Vagina (tissue), 2 donors: ENCODE measurements at regions not wholly inside any gene's neighbourhood (a gene's known extent, or its start where the extent isn't known, plus 50 kb on each side); places are given as distances from the start of the nearest gene placed in this dataset.
A peak's percentile ranks its signal among the peaks of the same experiment; 100 is the strongest.
"Not testable (repeated sequence)": the region's sequence is repeated elsewhere in the genome, so short reads cannot be mapped to it uniquely, and the experiment has no call there.

Experiments
- DNase-seq, 2 donors: peaks; one replicate each; pipeline ENCODE4 v3.0.0-alpha.2; 2017; ENCODE audit errors: extremely low spot score in 2 of 2
- H3K27ac ChIP-seq: fragments of 200-600 bp; sonication (generic); one replicate; pipeline ENCODE4 v1.5.1; 2019
- H3K27me3 ChIP-seq: fragments of 200-600 bp; sonication (generic); one replicate; pipeline ENCODE4 v1.5.1; 2019
- H3K36me3 ChIP-seq, 2 donors: fragments of 200-600 bp; sonication (generic); one replicate each; pipeline ENCODE4 v1.5.1; 2017 to 2019
- H3K4me1 ChIP-seq: fragments of 200-600 bp; sonication (generic); one replicate; pipeline ENCODE4 v1.5.1; 2019
- H3K4me3 ChIP-seq, 2 donors: fragments of 200-600 bp; sonication (generic); 1 replicate in 1 of 2; 2 replicates in 1 of 2; pipeline ENCODE4 v1.5.1; 2016 to 2019
- H3K9me3 ChIP-seq: fragments of 200-600 bp; sonication (generic); one replicate; pipeline ENCODE4 v1.5.1; 2019
- POLR2A ChIP-seq, 2 donors: fragments of 450-650 bp; IDR thresholded peaks; one replicate each; pipeline ENCODE4 v1.6.1; 2017; ENCODE audit warnings: antibody characterized with exemption in 2 of 2, mild to moderate bottlenecking in 2 of 2, moderate library complexity in 2 of 2
- POLR2AphosphoS5 ChIP-seq, 2 donors: sonication (generic); formaldehyde crosslinking; IDR thresholded peaks; one replicate each; pipeline ENCODE4 v1.9.0; 2017; ENCODE audit warnings: antibody characterized with exemption in 2 of 2, mild to moderate bottlenecking in 2 of 2, low read depth in 1 of 2; ENCODE audit not compliant: insufficient read depth in 1 of 2
- intact Hi-C: fragments of 100-400 bp; cut with DNase I; formaldehyde crosslinking; loops from one replicate; pipeline ENCODE4 v1.15.1; 2023
- TF ChIP-seq, protein P1 (sequence below), 3 experiments: fragments of 450-650 bp in 2 of 3; fragments of 200-600 bp in 1 of 3; sonication (generic) in 1 of 3; IDR thresholded peaks; one replicate each; pipeline ENCODE4 v1.5.1; 2017 to 2019; ENCODE audit warnings: antibody characterized with exemption in 3 of 3, mild to moderate bottlenecking in 2 of 3, moderate library complexity in 2 of 3

DNA sequence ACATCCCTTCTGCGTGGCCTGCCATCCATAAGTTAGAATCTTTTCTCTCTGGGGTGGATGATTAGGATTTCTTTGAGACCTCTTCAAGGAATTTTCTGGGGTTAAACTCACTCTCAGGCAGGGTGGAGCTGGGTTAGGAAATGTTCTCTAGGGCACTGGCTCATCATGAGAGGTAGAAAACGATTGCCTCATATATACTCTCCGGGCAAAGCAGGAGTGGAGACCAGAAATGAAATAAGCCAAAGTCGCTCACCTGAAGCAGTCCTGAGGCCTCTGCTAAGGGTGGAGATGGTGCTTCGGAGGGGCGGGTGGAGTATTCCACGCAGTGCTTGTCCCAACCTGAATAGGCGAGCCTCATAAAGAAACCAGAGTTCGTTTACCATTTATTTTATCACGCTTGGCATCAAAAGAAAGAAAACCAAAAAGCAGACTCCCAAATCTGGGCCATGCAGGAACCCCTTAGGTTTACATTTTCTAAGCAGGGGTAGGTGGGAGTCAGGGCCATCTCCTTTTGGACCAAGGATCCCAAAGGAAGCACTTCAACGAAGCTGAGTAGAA lies 249.3 kb upstream of the MEIS1 start:
- intact Hi-C loops: no loop called here
- TF ChIP-seq POLR2A (IDR thresholded peaks at IDR 0.05) (no peak), POLR2AphosphoS5 (IDR thresholded peaks at IDR 0.05; ENCODE audit: insufficient read depth in 1 of 2, low read depth in 1 of 2) (peak in 1 of 2 donors; percentile 38)
- H3K27me3 ChIP-seq: no peaks in the 10 kb centered on the region
- no peak overlapping the region for H3K27ac ChIP-seq
- no peaks in the 10 kb centered on the region for H3K9me3 ChIP-seq
- DNase-seq: no peak
- no peak overlapping the region for H3K4me3 ChIP-seq
- peaks cover 4% of the 10 kb centered on the region for H3K4me1 ChIP-seq
- no peaks in the 10 kb centered on the region for H3K36me3 ChIP-seq

DNA sequence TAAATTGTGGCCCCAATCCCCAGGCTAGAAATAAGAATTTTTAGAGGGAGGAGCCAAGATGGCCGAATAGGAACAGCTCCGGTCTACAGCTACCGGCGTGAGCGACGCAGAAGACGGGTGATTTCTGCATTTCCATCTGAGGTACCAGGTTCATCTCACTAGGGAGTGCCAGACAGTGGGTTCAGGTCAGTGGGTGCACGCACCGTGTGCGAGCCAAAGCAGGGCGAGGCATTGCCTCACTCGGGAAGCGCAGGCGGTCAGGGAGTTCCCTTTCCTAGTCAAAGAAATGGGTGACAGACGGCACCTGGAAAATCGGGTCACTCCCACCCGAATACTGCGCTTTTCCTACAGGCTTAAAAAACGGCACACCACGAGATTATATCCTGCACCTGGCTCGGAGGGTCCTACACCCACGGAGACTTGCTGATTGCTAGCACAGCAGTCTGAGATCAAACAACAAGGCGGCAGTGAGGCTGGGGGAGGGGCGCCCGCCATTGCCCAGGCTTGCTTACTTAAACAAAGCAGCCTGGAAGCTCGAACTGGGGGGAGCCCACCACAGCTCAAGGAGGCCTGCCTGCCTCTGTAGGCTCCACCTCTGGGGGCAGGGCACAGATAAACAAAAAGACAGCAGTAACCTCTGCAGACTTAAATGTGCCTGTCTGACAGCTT lies 257.7 kb upstream of the MEIS1 start:
- H3K4me1 ChIP-seq, H3K27me3 ChIP-seq, H3K36me3 ChIP-seq, DNase-seq, H3K4me3 ChIP-seq, H3K27ac ChIP-seq, intact Hi-C loops, H3K9me3 ChIP-seq: not testable (repeated sequence)

DNA sequence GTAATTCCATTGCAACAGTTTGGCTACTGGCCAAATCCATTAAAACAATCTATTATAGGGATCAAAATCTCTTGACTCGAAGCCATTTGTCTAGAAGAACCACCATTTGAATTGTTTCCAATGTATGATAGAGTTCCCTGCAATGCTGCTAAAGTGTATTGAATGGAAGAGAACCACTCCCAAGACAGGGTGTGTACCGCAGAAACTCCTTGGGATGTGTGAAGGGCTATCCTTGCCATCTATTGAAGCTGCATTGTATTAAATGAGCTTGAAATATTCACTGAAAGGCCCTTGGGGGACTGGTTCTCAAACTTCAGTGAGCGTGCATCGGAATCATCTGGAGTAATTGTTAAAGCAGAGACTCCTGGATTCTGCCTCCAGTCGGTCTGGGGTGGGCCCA lies 260.4 kb upstream of the MEIS1 start:
- H3K27ac ChIP-seq: no peak overlapping the region
- intact Hi-C loops: loop anchor here (5.0 kb wide), 1 partner anchor 1868 kb away; no protein-coding TSS in a partner anchor
- no peak overlapping the region for H3K4me3 ChIP-seq
- no peaks in the 10 kb centered on the region for H3K36me3 ChIP-seq
- no peak for DNase-seq
- no peaks in the 10 kb centered on the region for H3K9me3 ChIP-seq
- TF ChIP-seq, protein P1, sequence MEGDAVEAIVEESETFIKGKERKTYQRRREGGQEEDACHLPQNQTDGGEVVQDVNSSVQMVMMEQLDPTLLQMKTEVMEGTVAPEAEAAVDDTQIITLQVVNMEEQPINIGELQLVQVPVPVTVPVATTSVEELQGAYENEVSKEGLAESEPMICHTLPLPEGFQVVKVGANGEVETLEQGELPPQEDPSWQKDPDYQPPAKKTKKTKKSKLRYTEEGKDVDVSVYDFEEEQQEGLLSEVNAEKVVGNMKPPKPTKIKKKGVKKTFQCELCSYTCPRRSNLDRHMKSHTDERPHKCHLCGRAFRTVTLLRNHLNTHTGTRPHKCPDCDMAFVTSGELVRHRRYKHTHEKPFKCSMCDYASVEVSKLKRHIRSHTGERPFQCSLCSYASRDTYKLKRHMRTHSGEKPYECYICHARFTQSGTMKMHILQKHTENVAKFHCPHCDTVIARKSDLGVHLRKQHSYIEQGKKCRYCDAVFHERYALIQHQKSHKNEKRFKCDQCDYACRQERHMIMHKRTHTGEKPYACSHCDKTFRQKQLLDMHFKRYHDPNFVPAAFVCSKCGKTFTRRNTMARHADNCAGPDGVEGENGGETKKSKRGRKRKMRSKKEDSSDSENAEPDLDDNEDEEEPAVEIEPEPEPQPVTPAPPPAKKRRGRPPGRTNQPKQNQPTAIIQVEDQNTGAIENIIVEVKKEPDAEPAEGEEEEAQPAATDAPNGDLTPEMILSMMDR (IDR thresholded peaks at IDR 0.05): no peak
- TF ChIP-seq POLR2A (IDR thresholded peaks at IDR 0.05) (no peak), POLR2AphosphoS5 (IDR thresholded peaks at IDR 0.05; ENCODE audit: insufficient read depth in 1 of 2, low read depth in 1 of 2) (no peak)
- no peaks in the 10 kb centered on the region for H3K27me3 ChIP-seq
- peaks cover 17% of the 10 kb centered on the region for H3K4me1 ChIP-seq

DNA sequence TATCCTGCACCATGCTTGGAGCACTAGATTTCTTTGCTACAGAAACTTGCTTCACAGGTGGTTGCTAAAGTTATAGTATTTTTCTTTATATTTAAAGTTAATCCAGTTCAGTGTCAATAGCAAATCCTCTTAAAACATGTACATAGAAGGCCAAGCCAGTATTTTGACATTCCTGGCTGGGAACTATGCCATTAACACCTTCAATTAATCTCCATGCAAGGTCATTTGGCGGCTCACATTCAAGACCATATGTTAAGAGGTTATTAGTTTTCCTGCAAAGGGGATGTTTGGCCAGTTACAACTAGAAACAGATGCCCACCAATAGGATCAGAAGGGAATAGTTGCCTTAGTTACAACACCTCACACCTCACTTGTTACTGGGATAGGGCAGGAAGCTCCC lies 261.3 kb upstream of the MEIS1 start:
- Histone ChIP-seq H3K36me3 (no peaks in the 10 kb centered on the region), H3K4me1 (peaks cover 17% of the 10 kb centered on the region), H3K4me3 (no peak overlapping the region), H3K27me3 (no peaks in the 10 kb centered on the region), H3K27ac (no peak overlapping the region), H3K9me3 (no peaks in the 10 kb centered on the region)
- intact Hi-C loops: loop anchor here (5.0 kb wide), 1 partner anchor 1869 kb away; no protein-coding TSS in a partner anchor
- no peak for DNase-seq
- no peak for TF ChIP-seq POLR2A (IDR thresholded peaks at IDR 0.05)
- no peak for TF ChIP-seq POLR2AphosphoS5 (IDR thresholded peaks at IDR 0.05; ENCODE audit: insufficient read depth in 1 of 2, low read depth in 1 of 2)
- TF ChIP-seq, protein P1 (IDR thresholded peaks at IDR 0.05): no peak

DNA sequence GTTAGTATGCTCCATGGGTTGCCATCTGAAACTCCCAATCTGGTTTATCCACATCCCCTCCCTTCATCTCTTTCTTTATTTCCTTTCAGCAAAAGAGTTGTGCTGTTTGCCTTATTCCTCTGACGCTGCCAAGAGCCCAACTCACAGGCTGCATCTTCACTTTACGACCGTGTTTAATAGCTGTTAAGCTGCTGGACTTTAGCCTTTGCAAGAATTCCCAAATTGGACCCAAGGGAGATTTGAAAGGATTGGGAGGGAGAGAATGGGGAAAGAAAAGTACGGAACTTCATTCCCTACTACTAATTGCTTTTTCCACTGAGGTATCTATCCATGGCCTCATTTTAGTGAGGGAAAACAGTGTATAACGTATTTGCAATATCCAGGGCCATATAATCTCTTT lies 263.4 kb upstream of the MEIS1 start:
- no peak overlapping the region for H3K27ac ChIP-seq
- H3K36me3 ChIP-seq: no peaks in the 10 kb centered on the region
- H3K4me1 ChIP-seq: peaks cover 17% of the 10 kb centered on the region
- H3K9me3 ChIP-seq: no peaks in the 10 kb centered on the region
- TF ChIP-seq, protein P1 (IDR thresholded peaks at IDR 0.05): no peak
- TF ChIP-seq POLR2A (IDR thresholded peaks at IDR 0.05) (no peak), POLR2AphosphoS5 (IDR thresholded peaks at IDR 0.05; ENCODE audit: insufficient read depth in 1 of 2, low read depth in 1 of 2) (no peak)
- no peaks in the 10 kb centered on the region for H3K27me3 ChIP-seq
- intact Hi-C loops: loop anchor here (5.0 kb wide), 1 partner anchor 1871 kb away; no protein-coding TSS in a partner anchor
- DNase-seq: no peak
- H3K4me3 ChIP-seq: no peak overlapping the region

DNA sequence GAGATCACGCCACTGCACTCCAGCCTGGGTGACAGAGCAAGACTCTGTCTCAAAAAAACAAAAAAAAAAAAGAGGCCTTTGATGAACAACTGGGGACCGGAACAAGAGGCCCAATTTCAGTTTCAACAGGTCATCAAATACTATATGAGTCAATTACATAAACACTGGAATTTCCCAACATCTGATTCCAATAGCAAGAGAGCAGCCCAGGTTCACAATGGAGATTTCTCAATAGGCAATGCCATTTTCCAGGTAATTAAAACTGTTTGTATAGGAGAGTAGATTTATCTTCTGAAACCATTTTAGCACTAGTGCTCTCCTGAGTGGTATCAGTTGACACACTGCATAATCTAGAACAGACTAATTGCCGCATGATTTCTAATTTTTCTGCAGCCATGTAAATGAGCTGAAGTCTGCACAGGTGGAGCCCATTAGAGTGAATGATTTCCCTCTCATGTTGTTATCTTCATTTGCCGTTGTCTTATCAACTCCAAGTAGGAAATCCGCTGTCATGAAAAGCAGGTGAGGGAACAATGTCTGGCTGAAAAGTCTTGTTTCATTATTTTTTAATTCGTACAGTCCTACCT lies 264.1 kb upstream of the MEIS1 start:
- H3K27ac ChIP-seq: no peak overlapping the region
- intact Hi-C loops: loop anchor here (5.0 kb wide), 1 partner anchor 1871 kb away; no protein-coding TSS in a partner anchor
- no peaks in the 10 kb centered on the region for H3K27me3 ChIP-seq
- H3K4me3 ChIP-seq: no peak overlapping the region
- no peaks in the 10 kb centered on the region for H3K9me3 ChIP-seq
- no peak for TF ChIP-seq POLR2A (IDR thresholded peaks at IDR 0.05)
- TF ChIP-seq POLR2AphosphoS5 (IDR thresholded peaks at IDR 0.05; ENCODE audit: insufficient read depth in 1 of 2, low read depth in 1 of 2): peak in 1 of 2 donors; percentile 13
- TF ChIP-seq, protein P1 (IDR thresholded peaks at IDR 0.05): no peak
- H3K36me3 ChIP-seq: no peaks in the 10 kb centered on the region
- no peak for DNase-seq
- H3K4me1 ChIP-seq: peaks cover 17% of the 10 kb centered on the region
